ENCODE measurements at regions not wholly inside any gene's neighbourhood (a gene's known extent, or its start where the extent isn't known, plus 50 kb on each side); places are given as distances from the start of the nearest gene placed in this dataset.

DNA sequence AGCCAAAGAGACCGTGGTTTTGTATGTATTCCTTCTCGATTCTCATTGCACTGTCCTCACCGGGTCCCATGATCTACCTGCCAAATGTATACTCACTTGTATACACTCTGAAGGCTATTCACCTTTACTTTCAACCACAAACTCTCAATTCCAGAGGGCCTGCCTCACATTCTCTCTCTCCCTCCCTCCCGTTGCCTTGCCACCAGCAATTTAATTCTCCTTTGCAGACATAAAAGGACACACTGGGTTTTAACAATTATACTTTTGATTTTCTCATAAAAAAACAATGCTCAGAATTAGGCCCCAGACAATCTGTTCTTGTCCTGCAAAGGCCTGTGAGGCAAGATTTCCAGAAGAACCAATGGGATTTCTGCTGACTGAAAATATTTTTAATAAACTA, 265.1 kb upstream of the PSMD7 start:
- no peak overlapping the region for H3K27ac ChIP-seq
- no peak overlapping the region for H3K4me3 ChIP-seq (ENCODE audit: low read depth, low read length)
- no peaks in the 10 kb centered on the region for H3K36me3 ChIP-seq
- H3K27me3 ChIP-seq (ENCODE audit: insufficient read depth, low read depth, severe bottlenecking): peaks cover 8% of the 10 kb centered on the region
- TF ChIP-seq, protein P1, sequence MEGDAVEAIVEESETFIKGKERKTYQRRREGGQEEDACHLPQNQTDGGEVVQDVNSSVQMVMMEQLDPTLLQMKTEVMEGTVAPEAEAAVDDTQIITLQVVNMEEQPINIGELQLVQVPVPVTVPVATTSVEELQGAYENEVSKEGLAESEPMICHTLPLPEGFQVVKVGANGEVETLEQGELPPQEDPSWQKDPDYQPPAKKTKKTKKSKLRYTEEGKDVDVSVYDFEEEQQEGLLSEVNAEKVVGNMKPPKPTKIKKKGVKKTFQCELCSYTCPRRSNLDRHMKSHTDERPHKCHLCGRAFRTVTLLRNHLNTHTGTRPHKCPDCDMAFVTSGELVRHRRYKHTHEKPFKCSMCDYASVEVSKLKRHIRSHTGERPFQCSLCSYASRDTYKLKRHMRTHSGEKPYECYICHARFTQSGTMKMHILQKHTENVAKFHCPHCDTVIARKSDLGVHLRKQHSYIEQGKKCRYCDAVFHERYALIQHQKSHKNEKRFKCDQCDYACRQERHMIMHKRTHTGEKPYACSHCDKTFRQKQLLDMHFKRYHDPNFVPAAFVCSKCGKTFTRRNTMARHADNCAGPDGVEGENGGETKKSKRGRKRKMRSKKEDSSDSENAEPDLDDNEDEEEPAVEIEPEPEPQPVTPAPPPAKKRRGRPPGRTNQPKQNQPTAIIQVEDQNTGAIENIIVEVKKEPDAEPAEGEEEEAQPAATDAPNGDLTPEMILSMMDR (IDR thresholded peaks at IDR 0.05; ENCODE audit: low read depth, low read length): no peak
- DNase-seq: no peak
- no peaks in the 10 kb centered on the region for H3K9me3 ChIP-seq (ENCODE audit: severe bottlenecking)

DNA sequence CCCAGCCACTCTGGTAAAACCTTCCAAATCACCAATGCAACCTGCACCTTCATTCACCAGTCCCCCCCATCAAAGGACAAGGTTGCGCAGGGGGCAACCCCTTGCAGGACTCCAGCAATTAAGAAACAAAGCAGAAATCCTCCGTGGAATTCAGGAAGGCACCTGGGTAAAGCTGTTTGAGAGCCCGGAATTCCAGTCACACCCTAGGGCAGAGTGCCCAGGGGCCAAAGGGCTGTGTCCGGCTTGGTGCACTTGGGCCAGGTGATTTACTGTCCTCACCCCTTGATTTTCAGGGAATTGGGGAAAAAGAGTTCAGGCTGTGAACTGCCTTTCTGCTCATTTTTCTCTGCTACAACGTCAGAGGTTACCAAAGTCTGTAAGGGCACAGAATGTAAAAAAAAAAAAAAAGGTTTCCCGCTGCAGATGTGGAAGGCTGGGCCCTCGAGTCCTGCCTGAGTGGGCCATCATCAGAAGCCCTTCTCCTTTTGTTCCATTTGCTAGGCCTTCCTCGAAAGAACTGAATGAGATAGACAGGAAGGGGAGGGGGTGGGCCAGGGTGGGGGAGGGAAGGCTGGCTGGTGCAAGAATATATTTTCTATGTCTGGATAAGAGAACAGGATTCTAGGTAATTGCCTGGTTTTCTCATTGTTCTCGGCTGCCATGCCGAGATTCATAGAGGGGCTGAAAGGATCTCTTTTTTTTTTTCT, 266.5 kb upstream of the PSMD7 start:
- DNase-seq: no peak
- Histone ChIP-seq H3K27ac (no peak overlapping the region), H3K36me3 (no peaks in the 10 kb centered on the region), H3K9me3 (ENCODE audit: severe bottlenecking) (no peaks in the 10 kb centered on the region), H3K27me3 (ENCODE audit: insufficient read depth, low read depth, severe bottlenecking) (peaks cover 8% of the 10 kb centered on the region), H3K4me3 (ENCODE audit: low read depth, low read length) (no peak overlapping the region)
- TF ChIP-seq, protein P1 (IDR thresholded peaks at IDR 0.05; ENCODE audit: low read depth, low read length): no peak

DNA sequence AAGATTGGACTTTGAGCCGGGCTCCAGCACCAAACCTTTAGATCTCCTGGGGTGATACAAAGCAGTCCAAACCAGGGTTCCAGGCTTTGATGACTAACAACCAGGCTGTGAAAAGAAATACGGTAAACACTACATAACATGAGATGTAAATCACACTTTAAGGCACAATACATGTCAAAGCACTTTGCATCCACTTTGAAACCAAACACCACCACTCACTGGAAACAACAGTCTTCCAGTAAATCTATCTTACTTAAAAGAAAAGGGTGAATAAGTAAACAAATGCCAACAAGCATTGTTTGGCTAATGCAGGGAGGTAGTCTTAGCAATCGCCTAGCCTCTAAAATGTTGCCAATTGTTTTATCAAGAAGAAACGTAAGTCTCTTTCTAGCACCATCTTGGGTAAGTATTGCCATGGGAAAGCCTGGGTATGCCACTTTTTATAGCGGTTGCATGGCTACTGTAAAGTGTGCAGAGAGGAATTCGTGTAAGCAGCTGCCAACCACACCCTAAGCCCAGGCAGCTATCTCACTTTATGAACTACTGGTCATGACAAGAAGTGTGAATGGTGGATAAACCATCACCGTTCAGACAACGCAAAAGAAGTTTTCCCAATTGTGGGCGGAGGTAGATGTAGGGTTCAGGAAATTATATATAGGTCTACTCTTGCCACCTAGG, 267.4 kb upstream of the PSMD7 start:
- Histone ChIP-seq H3K4me3 (ENCODE audit: low read depth, low read length) (no peak overlapping the region), H3K9me3 (ENCODE audit: severe bottlenecking) (no peaks in the 10 kb centered on the region), H3K27ac (no peak overlapping the region), H3K27me3 (ENCODE audit: insufficient read depth, low read depth, severe bottlenecking) (peaks cover 8% of the 10 kb centered on the region), H3K36me3 (no peaks in the 10 kb centered on the region)
- TF ChIP-seq, protein P1 (IDR thresholded peaks at IDR 0.05; ENCODE audit: low read depth, low read length): no peak
- DNase-seq: no peak

DNA sequence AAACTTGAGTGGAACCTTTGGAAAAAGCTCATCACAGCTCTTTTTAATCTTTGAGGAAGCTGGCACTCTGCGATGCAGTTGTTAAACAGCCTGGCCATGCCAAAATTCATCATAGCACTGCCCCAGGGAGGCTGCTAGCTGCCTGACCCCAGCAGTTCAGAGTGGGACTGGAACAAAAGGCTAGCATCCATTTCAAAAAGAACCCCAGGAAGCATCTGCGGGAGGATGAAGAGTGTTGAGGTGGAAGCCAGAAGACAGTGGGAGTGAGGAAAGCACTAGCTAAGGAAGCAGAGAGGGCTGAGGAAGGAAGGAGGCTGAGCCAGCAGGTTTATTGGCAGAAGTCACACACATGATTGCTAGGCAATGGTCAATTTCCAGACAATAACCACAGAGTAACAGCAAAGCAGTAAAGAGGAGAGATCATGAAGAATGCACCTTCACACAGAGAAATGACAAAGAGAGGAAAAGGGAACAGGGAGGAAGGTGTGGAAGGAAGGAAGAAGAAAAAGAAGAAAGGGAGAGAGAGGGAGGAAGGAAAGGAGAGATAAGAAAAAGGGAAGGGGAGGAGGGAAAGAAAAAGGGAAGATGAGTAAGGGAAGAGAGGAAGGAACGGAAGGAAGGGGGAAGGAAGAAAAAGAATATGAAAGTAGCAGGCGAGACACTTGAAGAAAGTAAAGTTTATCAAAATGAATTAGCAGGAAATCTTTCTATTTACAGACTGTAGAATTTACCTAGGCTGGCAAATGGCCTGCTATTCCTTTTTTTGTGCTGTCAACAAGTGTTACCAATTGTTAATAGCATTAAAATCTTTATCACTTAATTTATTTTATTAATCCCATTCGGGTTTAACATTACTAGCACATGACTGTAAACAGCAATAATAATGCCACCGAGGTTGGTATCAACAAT, 270.0 kb upstream of the PSMD7 start:
- Histone ChIP-seq H3K36me3 (no peaks in the 10 kb centered on the region), H3K27me3 (ENCODE audit: insufficient read depth, low read depth, severe bottlenecking) (peaks cover 11% of the 10 kb centered on the region), H3K4me3 (ENCODE audit: low read depth, low read length) (no peak overlapping the region), H3K9me3 (ENCODE audit: severe bottlenecking) (no peaks in the 10 kb centered on the region), H3K27ac (no peak overlapping the region)
- no peak for DNase-seq
- TF ChIP-seq, protein P1 (IDR thresholded peaks at IDR 0.05; ENCODE audit: low read depth, low read length): no peak

DNA sequence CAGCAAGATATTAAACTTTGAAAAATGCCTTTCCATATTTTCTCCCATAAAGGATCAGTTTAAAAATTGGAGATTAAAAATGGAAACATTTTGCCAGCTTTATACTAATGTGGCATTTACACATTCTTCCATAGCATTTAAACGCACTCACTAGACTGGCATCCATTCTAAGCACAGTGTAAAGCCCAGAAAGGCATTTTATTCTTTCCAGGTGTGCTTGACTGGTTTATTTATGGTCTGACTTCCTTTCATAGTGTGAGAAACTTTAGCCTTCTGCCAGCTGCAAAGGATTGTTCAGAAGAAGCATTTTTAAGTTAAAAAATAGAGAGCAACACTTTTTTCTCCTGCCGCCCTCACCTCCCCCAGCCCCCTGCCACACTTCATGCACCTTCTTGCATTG, 271.7 kb upstream of the PSMD7 start:
- Histone ChIP-seq H3K27me3 (ENCODE audit: insufficient read depth, low read depth, severe bottlenecking) (peaks cover 13% of the 10 kb centered on the region), H3K36me3 (no peaks in the 10 kb centered on the region)
- TF ChIP-seq, protein P1 (IDR thresholded peaks at IDR 0.05; ENCODE audit: low read depth, low read length): no peak

More for the DNA sequence above, 271.7 kb upstream of the PSMD7 start:
- H3K4me3 ChIP-seq (ENCODE audit: low read depth, low read length): no peak overlapping the region
- no peak for DNase-seq
- no peak overlapping the region for H3K27ac ChIP-seq
- H3K9me3 ChIP-seq (ENCODE audit: severe bottlenecking): no peaks in the 10 kb centered on the region
